ENCODE measurements at regions not wholly inside any gene's neighbourhood (a gene's known extent, or its start where the extent isn't known, plus 50 kb on each side); places are given as distances from the start of the nearest gene placed in this dataset.
"Not testable (repeated sequence)": the region's sequence is repeated elsewhere in the genome, so short reads cannot be mapped to it uniquely, and the experiment has no call there.

DNA sequence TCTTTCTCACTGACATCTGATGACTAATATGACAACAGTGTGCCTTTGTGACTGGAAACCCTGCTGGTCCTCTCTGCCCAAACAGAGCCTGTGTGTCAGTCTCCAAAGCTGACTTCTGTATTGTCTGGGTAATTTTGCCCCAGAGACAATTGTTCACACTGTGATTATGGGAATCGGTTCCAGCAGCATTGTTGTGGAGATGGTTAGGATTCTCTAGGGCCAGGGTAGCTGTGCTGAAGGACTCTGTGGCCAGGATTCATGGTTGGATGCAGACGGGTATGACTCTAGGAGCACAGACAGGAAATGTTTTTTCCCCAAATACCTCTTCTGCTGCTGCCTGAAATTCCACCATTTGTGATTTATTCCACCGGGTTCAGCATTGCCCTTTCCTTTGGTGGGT is 57.5 kb upstream of the ITGA11 start:
- Histone ChIP-seq H3K36me3 (ENCODE audit: control insufficient read depth in 3 of 3, insufficient read depth in 2 of 3, low read depth in 1 of 3, low read length in 3 of 3) (no peaks in the 10 kb centered on the region), H3K27me3 (ENCODE audit: control insufficient read depth in 3 of 3, insufficient read depth in 3 of 3, low read length in 3 of 3) (peaks cover 0 to 11% (median 3%) of the 10 kb centered on the region in 3 donors), H3K4me3 (ENCODE audit: low read depth in 1 of 3, low read length in 3 of 3) (no peak overlapping the region), H3K9me3 (ENCODE audit: control insufficient read depth in 2 of 2, insufficient read depth in 1 of 2, low read depth in 1 of 2, low read length in 1 of 2) (no peaks in the 10 kb centered on the region), H3K27ac (ENCODE audit: low read depth in 1 of 3, low read length in 2 of 3) (no peak overlapping the region), H3K4me1 (ENCODE audit: control insufficient read depth in 3 of 3, insufficient read depth in 2 of 3, low read depth in 1 of 3, low read length in 2 of 3) (peaks cover 0 to 5% (median 0%) of the 10 kb centered on the region in 3 donors)
- FAIRE-seq (no peak), DNase-seq (no peak)
- 45 to 56% (median 53%) methylated on average over 3 of the region's 3 CpGs for WGBS, 3 donors

GRCh38 chr15:68491415-68492106 is 59.6 kb upstream of the ITGA11 start:
- H3K27ac ChIP-seq (ENCODE audit: low read depth in 1 of 3, low read length in 2 of 3), result no peak overlapping the region
- DNase-seq (no peak), FAIRE-seq (no peak)
- H3K4me3 ChIP-seq (ENCODE audit: low read depth in 1 of 3, low read length in 3 of 3), result no peak overlapping the region
- no peaks in the 10 kb centered on the region for H3K4me1 ChIP-seq (ENCODE audit: control insufficient read depth in 3 of 3, insufficient read depth in 2 of 3, low read depth in 1 of 3, low read length in 2 of 3)
- H3K36me3 ChIP-seq (ENCODE audit: control insufficient read depth in 3 of 3, insufficient read depth in 2 of 3, low read depth in 1 of 3, low read length in 3 of 3), result no peaks in the 10 kb centered on the region
- WGBS, 3 donors, result 75 to 87% (median 79%) methylated on average over 5 of the region's 5 CpGs
- H3K9me3 ChIP-seq (ENCODE audit: control insufficient read depth in 2 of 2, insufficient read depth in 1 of 2, low read depth in 1 of 2, low read length in 1 of 2), result no peaks in the 10 kb centered on the region
- H3K27me3 ChIP-seq (ENCODE audit: control insufficient read depth in 3 of 3, insufficient read depth in 3 of 3, low read length in 3 of 3), result peaks cover 0 to 8% (median 3%) of the 10 kb centered on the region in 3 donors

DNA sequence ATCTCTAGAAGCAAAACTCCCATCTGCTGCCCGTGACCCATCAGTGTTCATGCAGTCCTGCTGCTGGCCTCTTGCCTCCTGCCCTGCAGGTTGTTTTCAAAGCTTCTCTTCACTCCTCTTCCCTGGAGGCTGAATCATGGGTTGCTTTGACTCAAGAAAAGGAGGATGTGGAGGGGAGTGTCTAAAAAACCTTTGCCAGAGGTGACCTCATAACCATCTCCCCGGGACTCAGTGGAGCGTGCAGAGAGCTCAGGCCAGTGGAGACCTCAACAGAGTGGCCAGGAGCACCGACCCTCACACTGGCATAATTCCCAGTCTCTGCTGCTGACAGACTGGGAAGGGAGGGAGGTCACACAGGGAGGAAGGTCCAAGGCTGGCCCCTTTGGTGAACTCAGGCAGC is 60.9 kb upstream of the ITGA11 start:
- WGBS, 3 donors, result 57 to 59% (median 57%) methylated on average over 4 of the region's 4 CpGs
- no peak overlapping the region for H3K4me3 ChIP-seq (ENCODE audit: low read depth in 1 of 3, low read length in 3 of 3)

DNA sequence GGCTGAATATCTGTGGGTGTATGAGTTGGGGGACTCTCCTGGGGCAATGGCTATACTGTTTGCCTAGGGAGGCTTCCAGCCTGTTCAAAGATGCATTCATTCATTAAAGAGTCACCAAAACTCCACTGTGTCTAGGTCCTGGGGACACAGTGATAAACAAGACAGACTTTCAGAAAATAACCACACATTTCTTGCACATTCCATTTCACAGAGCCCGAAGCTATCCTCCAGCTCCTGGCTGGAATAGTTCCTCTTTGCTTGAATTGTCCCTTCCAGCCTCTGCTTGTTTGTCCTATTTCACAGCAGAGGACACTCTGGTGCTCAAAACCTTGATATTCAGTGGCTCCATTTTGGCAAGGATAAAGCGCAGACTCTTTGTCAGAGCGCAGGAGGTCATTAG is 61.7 kb upstream of the ITGA11 start:
- Histone ChIP-seq H3K36me3 (ENCODE audit: control insufficient read depth in 3 of 3, insufficient read depth in 2 of 3, low read depth in 1 of 3, low read length in 3 of 3) (no peaks in the 10 kb centered on the region), H3K9me3 (ENCODE audit: control insufficient read depth in 2 of 2, insufficient read depth in 1 of 2, low read depth in 1 of 2, low read length in 1 of 2) (no peaks in the 10 kb centered on the region), H3K4me3 (ENCODE audit: low read depth in 1 of 3, low read length in 3 of 3) (no peak overlapping the region), H3K4me1 (ENCODE audit: control insufficient read depth in 3 of 3, insufficient read depth in 2 of 3, low read depth in 1 of 3, low read length in 2 of 3) (no peaks in the 10 kb centered on the region), H3K27ac (ENCODE audit: low read depth in 1 of 3, low read length in 2 of 3) (no peak overlapping the region), H3K27me3 (ENCODE audit: control insufficient read depth in 3 of 3, insufficient read depth in 3 of 3, low read length in 3 of 3) (peaks cover 0 to 8% (median 3%) of the 10 kb centered on the region in 3 donors)
- DNase-seq (no peak), FAIRE-seq (no peak)
- 77 to 88% (median 80%) methylated on average over 3 of the region's 3 CpGs for WGBS, 3 donors

More for the DNA sequence above, 60.9 kb upstream of the ITGA11 start:
- Histone ChIP-seq H3K4me1 (ENCODE audit: control insufficient read depth in 3 of 3, insufficient read depth in 2 of 3, low read depth in 1 of 3, low read length in 2 of 3) (no peaks in the 10 kb centered on the region), H3K9me3 (ENCODE audit: control insufficient read depth in 2 of 2, insufficient read depth in 1 of 2, low read depth in 1 of 2, low read length in 1 of 2) (no peaks in the 10 kb centered on the region), H3K27ac (ENCODE audit: low read depth in 1 of 3, low read length in 2 of 3) (no peak overlapping the region), H3K36me3 (ENCODE audit: control insufficient read depth in 3 of 3, insufficient read depth in 2 of 3, low read depth in 1 of 3, low read length in 3 of 3) (no peaks in the 10 kb centered on the region), H3K27me3 (ENCODE audit: control insufficient read depth in 3 of 3, insufficient read depth in 3 of 3, low read length in 3 of 3) (peaks cover 0 to 8% (median 3%) of the 10 kb centered on the region in 3 donors)
- FAIRE-seq (no peak), DNase-seq (no peak)

- FAIRE-seq, result no peak
Observed at GRCh38 chr15:68494573-68495110, 62.7 kb upstream of the ITGA11 start.

DNA sequence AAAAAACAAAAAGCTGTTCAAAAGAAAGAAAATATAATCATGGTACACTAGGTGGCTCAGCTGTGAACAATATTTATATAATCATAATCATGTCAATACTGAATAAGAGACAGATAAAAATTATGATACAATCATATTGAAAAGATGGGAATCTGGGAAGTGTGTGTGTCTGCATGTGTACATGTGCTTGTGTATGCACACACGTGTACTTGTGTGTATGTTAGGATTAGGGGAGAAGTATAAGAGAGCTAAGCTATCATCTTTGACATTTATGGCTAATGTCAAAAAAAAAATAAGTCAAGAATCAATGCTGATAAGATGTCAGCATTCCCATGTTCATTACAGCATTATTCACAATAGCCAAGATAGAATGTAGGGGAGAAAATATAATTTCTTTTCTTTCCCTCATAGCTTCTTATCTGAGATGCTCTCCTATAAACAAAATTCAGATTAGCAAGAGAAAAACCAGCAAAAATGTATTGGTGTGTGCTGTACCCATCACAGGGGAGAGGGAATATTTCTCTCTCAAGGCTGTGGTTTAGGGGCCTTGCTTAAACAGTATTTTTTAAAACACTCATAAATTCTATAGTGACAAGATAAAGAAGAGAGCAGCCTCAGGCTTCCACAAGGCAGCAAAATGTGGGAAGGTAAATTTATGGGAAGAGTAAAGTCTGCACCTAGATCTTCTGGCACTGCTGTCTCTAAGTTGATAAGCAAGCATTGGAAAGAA is 63.4 kb upstream of the ITGA11 start:
- Histone ChIP-seq H3K36me3 (ENCODE audit: control insufficient read depth in 3 of 3, insufficient read depth in 2 of 3, low read depth in 1 of 3, low read length in 3 of 3) (no peaks in the 10 kb centered on the region), H3K27me3 (ENCODE audit: control insufficient read depth in 3 of 3, insufficient read depth in 3 of 3, low read length in 3 of 3) (peaks cover 0 to 4% (median 3%) of the 10 kb centered on the region in 3 donors), H3K9me3 (ENCODE audit: control insufficient read depth in 2 of 2, insufficient read depth in 1 of 2, low read depth in 1 of 2, low read length in 1 of 2) (no peaks in the 10 kb centered on the region), H3K4me3 (ENCODE audit: low read depth in 1 of 3, low read length in 3 of 3) (no peak overlapping the region), H3K27ac (ENCODE audit: low read depth in 1 of 3, low read length in 2 of 3) (no peak overlapping the region), H3K4me1 (ENCODE audit: control insufficient read depth in 3 of 3, insufficient read depth in 2 of 3, low read depth in 1 of 3, low read length in 2 of 3) (no peaks in the 10 kb centered on the region)
- DNase-seq (no peak), FAIRE-seq (no peak)
- WGBS, 3 donors, result 38 to 69% (median 47%) methylated on average over 1 of the region's 1 CpG

More at GRCh38 chr15:68494573-68495110, 62.7 kb upstream of the ITGA11 start:
- H3K9me3 ChIP-seq (ENCODE audit: control insufficient read depth in 2 of 2, insufficient read depth in 1 of 2, low read depth in 1 of 2, low read length in 1 of 2), result no peaks in the 10 kb centered on the region
- H3K27ac ChIP-seq (ENCODE audit: low read depth in 1 of 3, low read length in 2 of 3), result no peak overlapping the region
- H3K27me3 ChIP-seq (ENCODE audit: control insufficient read depth in 3 of 3, insufficient read depth in 3 of 3, low read length in 3 of 3), result peaks cover 0 to 4% (median 3%) of the 10 kb centered on the region in 3 donors
- no peak for DNase-seq
- no peaks in the 10 kb centered on the region for H3K36me3 ChIP-seq (ENCODE audit: control insufficient read depth in 3 of 3, insufficient read depth in 2 of 3, low read depth in 1 of 3, low read length in 3 of 3)
- no peak overlapping the region for H3K4me3 ChIP-seq (ENCODE audit: low read depth in 1 of 3, low read length in 3 of 3)
- 60 to 74% (median 70%) methylated on average over 2 of the region's 2 CpGs for WGBS, 3 donors
- H3K4me1 ChIP-seq (ENCODE audit: control insufficient read depth in 3 of 3, insufficient read depth in 2 of 3, low read depth in 1 of 3, low read length in 2 of 3), result no peaks in the 10 kb centered on the region

DNA sequence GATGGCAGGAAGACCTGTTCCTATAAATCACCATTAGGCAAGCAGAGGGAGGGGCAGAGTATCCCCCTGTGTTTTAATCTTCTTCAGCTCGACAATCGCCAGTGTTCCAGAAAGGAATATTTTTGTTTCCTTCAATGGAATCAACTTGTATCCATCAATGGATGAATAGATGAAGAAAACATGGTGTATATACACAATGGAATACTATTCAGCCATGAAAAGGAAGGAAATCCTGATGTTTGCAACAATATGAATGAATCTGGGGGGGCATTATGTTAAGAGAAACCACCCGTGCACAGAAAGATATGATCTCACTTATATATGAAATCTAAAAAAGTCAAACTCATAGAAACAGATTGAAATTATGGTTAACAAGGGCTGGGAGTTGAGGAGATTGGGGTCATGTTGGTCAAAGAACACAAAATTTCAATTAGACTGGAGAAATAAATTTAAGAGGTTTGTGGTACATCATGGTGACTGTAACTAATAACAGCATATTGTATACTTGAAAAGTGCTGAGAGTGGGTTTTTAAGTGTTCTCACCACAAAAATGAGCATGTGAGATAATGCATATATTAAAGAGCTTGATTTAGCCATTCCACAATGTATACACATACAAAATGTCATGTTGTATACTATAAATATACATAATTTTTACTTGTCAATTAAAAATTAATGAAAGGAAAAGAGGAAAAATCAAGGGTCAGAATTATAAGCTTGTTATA is 64.2 kb upstream of the ITGA11 start:
- H3K9me3 ChIP-seq (ENCODE audit: control insufficient read depth in 2 of 2, insufficient read depth in 1 of 2, low read depth in 1 of 2, low read length in 1 of 2), result no peaks in the 10 kb centered on the region
- H3K36me3 ChIP-seq (ENCODE audit: control insufficient read depth in 3 of 3, insufficient read depth in 2 of 3, low read depth in 1 of 3, low read length in 3 of 3), result no peaks in the 10 kb centered on the region
- no peaks in the 10 kb centered on the region for H3K4me1 ChIP-seq (ENCODE audit: control insufficient read depth in 3 of 3, insufficient read depth in 2 of 3, low read depth in 1 of 3, low read length in 2 of 3)
- peaks cover 0 to 3% (median 3%) of the 10 kb centered on the region in 3 donors for H3K27me3 ChIP-seq (ENCODE audit: control insufficient read depth in 3 of 3, insufficient read depth in 3 of 3, low read length in 3 of 3)
- H3K4me3 ChIP-seq (ENCODE audit: low read depth in 1 of 3, low read length in 3 of 3), result no peak overlapping the region
- WGBS, 3 donors, result 79 to 86% (median 85%) methylated on average over 3 of the region's 3 CpGs
- FAIRE-seq (no peak), DNase-seq (no peak)
- H3K27ac ChIP-seq (ENCODE audit: low read depth in 1 of 3, low read length in 2 of 3), result no peak overlapping the region

DNA sequence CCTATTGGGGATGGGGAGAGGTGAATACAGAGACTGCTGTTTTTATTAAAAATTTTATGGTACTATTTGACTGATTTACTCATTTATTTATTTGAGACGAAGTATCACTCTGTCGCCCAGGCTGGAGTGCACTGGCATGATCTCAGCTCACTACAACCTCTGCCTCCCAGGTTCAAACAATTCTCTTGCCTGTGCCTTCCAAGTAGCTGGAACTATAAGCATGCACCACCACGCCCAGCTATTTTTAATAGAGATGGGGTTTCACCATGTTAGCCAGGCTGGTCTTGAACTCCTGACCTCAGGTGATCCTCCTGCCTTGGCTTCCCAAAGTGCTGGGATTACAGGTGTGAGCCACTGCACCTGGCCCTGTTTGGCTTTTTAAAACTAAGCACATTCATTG is 64.8 kb upstream of the ITGA11 start:
- H3K4me3 ChIP-seq (ENCODE audit: low read depth in 1 of 3, low read length in 3 of 3); H3K4me1 ChIP-seq (ENCODE audit: control insufficient read depth in 3 of 3, insufficient read depth in 2 of 3, low read depth in 1 of 3, low read length in 2 of 3); DNase-seq; H3K36me3 ChIP-seq (ENCODE audit: control insufficient read depth in 3 of 3, insufficient read depth in 2 of 3, low read depth in 1 of 3, low read length in 3 of 3); H3K27me3 ChIP-seq (ENCODE audit: control insufficient read depth in 3 of 3, insufficient read depth in 3 of 3, low read length in 3 of 3); FAIRE-seq; H3K27ac ChIP-seq (ENCODE audit: low read depth in 1 of 3, low read length in 2 of 3); H3K9me3 ChIP-seq (ENCODE audit: control insufficient read depth in 2 of 2, insufficient read depth in 1 of 2, low read depth in 1 of 2, low read length in 1 of 2): not testable (repeated sequence)
- 66 to 82% (median 80%) methylated on average over 3 of the region's 3 CpGs for WGBS, 3 donors

Measured in small intestine (tissue), 7 donors.